ENCODE measurements at regions not wholly inside any gene's neighbourhood (a gene's known extent, or its start where the extent isn't known, plus 50 kb on each side); places are given as distances from the start of the nearest gene placed in this dataset.

DNA sequence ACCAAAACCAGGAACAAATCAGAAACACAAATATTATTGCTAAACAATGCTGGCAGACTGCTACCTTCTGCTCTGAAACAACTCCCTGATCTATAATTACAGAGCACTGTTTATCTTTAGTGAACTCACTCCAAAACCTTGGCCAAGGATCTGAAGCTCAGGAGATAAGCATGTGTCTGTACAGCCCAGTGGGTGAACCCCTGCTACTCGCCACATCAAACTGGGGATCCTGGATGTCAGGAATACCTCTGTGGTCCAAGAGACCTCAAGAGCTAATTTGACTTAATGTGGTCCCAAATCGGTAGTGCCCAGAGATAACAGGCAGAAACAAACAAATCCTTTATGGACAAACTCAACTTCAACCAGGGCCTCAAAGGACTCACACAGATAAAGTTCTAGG, 381.8 kb downstream of the KIF16B start:
- no peak for ATAC-seq
- Mint-ChIP-seq H3K4me1 (no peaks in the 10 kb centered on the region), H3K4me3 (no peak overlapping the region), H3K9me3 (no peaks in the 10 kb centered on the region), H3K27me3 (peaks cover under 1% of the 10 kb centered on the region), H3K27ac (no peak overlapping the region)
- no peak for DNase-seq

- Mint-ChIP-seq H3K9me3 (peaks cover 5 to 7% of the 10 kb centered on the region in 2 donors), H3K4me1 (no peaks in the 10 kb centered on the region), H3K27me3 (peaks cover 9% of the 10 kb centered on the region), H3K4me3 (no peak overlapping the region), H3K27ac (no peak overlapping the region)
- DNase-seq (no peak), ATAC-seq (no peak)
Observed at GRCh38 chr20:16189371-16189770, 383.9 kb downstream of the KIF16B start.

DNA sequence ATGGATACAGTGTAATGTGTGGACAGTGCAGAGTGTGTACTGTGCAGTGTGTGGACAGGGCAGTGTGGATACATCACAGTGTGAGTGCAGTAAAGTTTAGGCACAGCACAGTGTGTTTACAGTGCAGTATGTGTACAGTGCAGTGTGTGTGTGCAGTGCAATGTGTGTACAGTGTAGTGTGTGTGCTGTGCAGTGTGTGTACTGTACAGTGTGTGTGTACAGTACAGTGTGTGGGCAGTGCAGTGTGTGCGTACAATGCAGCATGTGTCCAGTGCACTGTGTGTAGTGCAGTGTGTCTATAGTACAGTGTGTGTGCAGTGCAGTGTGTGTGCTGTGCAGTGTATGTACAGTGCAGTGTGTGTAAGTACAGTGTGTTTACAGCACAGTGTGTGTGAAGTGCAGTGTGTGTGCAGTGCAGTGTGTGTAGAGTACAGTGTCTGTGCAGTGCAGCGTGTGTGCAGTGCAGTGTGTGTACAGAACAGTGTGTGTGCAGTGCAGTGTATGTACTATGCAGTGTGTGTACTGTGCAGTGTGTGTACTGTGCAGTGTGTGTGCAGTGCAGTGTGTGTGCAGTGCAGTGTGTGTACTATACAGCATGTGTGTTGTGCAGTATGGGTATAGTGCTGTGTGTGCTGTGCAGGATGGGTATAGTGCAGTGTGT, 385.2 kb downstream of the KIF16B start:
- Mint-ChIP-seq H3K4me3 (no peak overlapping the region), H3K27me3 (peaks cover 9% of the 10 kb centered on the region), H3K4me1 (no peaks in the 10 kb centered on the region), H3K9me3 (peaks cover 5 to 7% of the 10 kb centered on the region in 2 donors), H3K27ac (no peak overlapping the region)
- ATAC-seq, result peak; percentile 39
- DNase-seq, result no peak

DNA sequence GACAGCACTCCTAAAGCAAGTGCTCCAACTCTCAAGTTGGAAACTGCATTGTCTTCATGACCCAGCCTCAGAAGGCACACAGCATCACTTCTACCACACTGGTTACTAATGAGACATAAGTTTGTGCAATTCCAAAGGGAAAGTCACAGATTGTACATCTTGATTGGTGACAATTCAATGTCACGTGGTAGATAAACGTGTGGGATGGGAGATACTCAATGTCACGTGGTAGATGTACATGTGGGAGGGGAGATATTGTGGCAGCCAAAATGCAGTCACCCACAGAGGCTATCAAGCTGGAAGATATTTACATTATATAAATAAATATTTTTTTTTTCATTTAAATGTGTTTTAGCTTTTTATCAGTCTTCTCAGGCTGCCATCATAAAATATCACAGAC, 393.3 kb downstream of the KIF16B start:
- DNase-seq (no peak), ATAC-seq (no peak)
- Mint-ChIP-seq H3K27me3 (no peaks in the 10 kb centered on the region), H3K27ac (no peak overlapping the region), H3K9me3 (peaks cover 0 to 9% of the 10 kb centered on the region in 2 donors), H3K4me3 (no peak overlapping the region), H3K4me1 (no peaks in the 10 kb centered on the region)

GRCh38 chr20:16179371-16179770, 393.9 kb downstream of the KIF16B start:
- Mint-ChIP-seq H3K9me3 (peaks cover 0 to 9% of the 10 kb centered on the region in 2 donors), H3K27ac (no peak overlapping the region), H3K27me3 (no peaks in the 10 kb centered on the region), H3K4me3 (no peak overlapping the region), H3K4me1 (no peaks in the 10 kb centered on the region)
- ATAC-seq (no peak), DNase-seq (no peak)

DNA sequence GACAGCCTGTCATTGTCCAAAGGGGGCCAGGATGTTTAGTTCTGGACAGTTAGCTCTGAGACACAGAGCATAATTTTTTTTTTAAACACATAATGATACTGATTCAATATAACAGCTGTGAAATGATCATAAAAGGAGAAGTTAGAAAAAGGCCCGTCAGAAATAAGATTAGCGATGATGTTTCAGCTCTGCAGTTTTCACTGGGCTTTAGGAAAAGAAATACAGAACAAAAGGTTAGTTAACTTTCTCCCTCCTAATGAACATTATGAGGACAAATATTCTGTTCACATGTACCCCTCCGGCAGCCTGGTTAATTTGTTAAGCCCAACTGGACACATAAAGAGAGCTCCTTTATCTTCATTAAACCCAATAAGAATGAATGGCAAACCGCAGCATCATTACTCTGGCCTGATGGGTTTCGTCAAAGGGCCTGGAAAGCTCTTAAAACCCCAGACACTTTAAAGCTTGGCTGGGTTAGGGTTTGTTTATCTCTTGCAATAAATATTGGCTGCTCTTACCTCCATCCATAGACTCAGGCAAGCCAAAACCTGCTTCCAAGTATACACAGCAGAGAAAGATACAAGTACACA, 394.6 kb downstream of the KIF16B start:
- peaks cover 0 to 9% of the 10 kb centered on the region in 2 donors for H3K9me3 Mint-ChIP-seq

DNA sequence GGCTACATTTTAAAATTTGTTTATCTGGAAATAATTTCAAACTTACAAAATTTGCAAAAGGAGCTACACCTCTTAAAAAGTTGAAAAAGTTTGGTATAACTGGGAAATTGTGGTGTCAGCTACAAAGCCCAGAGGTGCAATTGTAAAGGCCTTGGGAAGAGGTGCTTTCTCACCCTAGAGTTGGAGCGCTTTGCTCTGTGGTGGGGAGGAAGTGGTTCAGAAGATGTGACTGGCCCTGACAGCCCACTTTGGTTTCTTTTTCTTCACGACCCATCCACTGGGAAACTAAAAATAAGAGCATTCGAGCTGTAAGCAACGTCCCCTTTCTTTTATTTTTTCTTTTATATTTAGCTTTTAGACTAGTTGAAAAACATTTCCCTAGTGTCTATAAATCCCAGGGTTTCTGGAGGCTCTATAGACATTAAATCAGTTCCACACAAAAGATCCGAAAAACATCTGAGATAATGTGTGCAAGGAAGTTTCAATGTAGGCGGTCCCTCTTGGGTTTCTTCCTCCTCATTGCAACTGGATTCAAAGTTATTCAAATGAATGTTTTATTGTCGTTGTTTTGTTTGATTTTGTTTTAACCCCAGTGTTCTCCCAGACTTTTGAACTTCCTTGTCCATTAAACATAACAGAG, 397.8 kb downstream of the KIF16B start:
- DNase-seq (no peak), ATAC-seq (no peak)
- H3K27me3 Mint-ChIP-seq, result peaks cover 6% of the 10 kb centered on the region
- peaks cover 0 to 6% of the 10 kb centered on the region in 2 donors for H3K9me3 Mint-ChIP-seq
- H3K4me3 Mint-ChIP-seq, result no peak overlapping the region
- no peaks in the 10 kb centered on the region for H3K4me1 Mint-ChIP-seq
- H3K27ac Mint-ChIP-seq, result no peak overlapping the region

More for the DNA sequence above, 394.6 kb downstream of the KIF16B start:
- no peaks in the 10 kb centered on the region for H3K4me1 Mint-ChIP-seq
- H3K27me3 Mint-ChIP-seq, result no peaks in the 10 kb centered on the region
- no peak for DNase-seq
- H3K4me3 Mint-ChIP-seq, result no peak overlapping the region
- ATAC-seq, result no peak
- no peak overlapping the region for H3K27ac Mint-ChIP-seq

DNA sequence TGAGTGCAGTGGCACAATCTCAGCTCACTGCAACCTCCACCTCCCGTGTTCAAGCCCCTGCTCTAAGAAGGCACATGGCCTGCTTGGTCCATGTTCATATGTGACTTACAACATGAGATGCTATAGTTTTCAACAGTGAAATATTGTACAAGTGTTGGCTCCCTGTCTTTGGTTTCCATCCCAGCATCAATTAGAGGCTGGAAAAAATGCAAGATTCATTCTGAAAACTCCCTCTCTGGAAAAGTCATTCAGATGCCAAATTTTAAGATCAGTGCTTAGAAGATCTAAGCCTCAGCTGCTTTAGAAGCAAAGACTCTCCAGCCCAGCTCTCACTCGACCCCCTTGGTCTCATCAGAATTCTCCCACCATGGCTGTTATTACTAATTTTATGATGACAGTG, 398.9 kb downstream of the KIF16B start:
- ATAC-seq (no peak), DNase-seq (no peak)
- Mint-ChIP-seq H3K4me3 (no peak overlapping the region), H3K27me3 (peaks cover 9% of the 10 kb centered on the region), H3K4me1 (no peaks in the 10 kb centered on the region), H3K9me3 (no peaks in the 10 kb centered on the region), H3K27ac (no peak overlapping the region)

DNA sequence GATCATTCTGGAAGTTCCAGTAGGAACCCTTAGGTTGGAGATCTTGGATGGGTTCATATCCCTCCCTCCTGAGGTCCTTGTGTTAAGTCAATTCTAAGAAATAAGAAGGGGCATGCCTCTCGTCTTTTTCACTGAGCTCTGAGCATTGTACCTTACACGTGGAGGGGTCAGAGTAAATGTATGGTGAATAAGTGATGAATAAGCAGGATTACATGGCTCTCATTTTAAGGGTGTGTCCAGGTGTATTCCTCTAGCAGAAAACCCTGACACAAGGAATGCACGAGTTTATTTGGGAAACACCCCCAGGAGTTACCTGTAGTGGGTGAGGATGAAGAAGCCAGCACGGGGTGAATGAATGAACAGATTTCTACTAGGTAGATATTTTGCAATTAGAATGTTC, 400.2 kb downstream of the KIF16B start:
- peaks cover 9% of the 10 kb centered on the region for H3K27me3 Mint-ChIP-seq
- no peak for DNase-seq
- no peak for ATAC-seq
- H3K27ac Mint-ChIP-seq, result no peak overlapping the region
- no peak overlapping the region for H3K4me3 Mint-ChIP-seq
- H3K9me3 Mint-ChIP-seq, result no peaks in the 10 kb centered on the region
- H3K4me1 Mint-ChIP-seq, result no peaks in the 10 kb centered on the region

DNA sequence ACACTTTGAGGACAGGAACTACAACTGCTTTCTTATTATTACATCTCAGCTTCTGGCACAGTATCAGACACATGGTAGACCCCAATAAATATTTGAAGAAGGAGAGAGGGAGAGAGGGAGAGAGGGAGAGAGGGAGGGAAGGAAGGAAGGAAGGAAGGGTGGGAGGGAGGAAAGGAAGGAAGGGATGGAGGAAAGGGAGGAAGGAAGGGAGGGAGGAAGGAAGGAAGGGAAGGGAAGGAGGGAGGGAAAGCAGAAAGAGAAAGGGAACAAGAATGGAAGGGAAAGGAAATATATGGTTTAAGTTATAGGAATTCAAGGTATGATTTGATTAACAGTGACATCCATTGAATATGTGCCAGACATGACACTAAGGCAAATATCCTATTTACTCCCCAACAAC, 402.1 kb downstream of the KIF16B start:
- Mint-ChIP-seq H3K27ac (no peak overlapping the region), H3K9me3 (no peaks in the 10 kb centered on the region), H3K27me3 (peaks cover 9% of the 10 kb centered on the region), H3K4me3 (no peak overlapping the region), H3K4me1 (no peaks in the 10 kb centered on the region)
- DNase-seq (no peak), ATAC-seq (no peak)

DNA sequence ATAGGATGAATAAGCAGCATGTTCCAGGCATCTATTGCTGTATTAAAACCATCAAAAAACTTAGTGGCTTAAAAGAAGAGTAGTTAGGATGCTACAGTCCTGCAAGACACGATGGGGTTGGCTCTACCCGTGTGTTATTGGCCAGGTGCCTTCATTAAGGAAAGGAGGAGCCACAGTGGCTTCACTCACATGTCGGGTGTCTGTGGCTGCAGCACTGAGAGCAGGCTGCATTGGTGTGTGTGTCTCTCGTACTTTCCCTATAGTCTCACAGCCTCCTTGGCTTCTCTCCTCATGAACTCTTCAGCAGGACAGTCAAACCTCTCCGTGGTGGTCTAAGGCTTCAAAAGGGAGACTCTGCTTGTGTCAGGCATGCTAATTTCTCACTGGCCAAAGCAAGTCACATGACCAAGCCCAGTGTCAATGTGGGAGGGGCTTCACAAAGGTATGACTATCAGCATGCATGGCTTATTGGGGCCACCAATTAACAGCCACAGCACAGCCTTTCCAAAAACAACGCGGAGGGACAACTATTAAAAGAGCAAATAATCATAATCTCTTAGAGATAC, 402.8 kb downstream of the KIF16B start:
- Mint-ChIP-seq H3K4me3 (no peak overlapping the region), H3K27me3 (peaks cover 9% of the 10 kb centered on the region), H3K27ac (no peak overlapping the region), H3K4me1 (no peaks in the 10 kb centered on the region), H3K9me3 (peaks cover 0 to 1% of the 10 kb centered on the region in 2 donors)
- DNase-seq, result no peak
- ATAC-seq, result no peak

DNA sequence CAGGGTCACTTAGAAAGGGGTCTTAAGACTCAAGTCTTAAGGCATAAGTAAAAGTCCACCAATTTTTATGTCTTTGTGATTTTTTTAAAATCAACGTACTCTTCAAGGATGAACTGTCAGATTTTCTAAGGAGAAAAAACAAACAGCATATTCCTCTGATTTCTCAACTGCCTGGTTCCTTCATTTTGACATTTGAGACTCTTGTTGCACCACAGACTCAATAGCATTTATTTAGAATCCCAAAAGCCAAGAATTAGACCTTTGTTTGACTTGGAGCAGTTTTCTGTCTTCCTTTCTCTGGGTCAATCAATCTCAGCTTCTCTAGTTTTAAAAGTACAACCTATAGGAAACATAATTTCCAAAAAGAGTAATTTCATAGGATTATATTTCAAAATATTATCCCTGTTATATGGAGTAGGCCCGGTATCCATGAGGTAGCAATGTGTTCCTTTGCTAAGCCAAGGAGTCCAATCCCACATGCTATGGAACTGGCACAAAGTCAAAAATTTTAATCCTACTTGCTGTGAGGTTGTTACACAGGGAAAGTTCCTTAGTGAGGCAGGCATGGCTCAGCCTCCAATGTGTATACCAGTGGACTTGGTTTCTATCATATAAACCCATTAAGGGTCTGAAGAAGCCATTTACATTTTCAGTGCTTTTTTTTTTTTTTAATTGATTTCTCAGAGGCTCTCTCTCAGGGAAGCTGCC, 405.7 kb downstream of the KIF16B start:
- Mint-ChIP-seq H3K27me3 (peaks cover 9% of the 10 kb centered on the region), H3K4me1 (no peaks in the 10 kb centered on the region), H3K4me3 (no peak overlapping the region), H3K27ac (no peak overlapping the region), H3K9me3 (peaks cover 0 to 12% of the 10 kb centered on the region in 2 donors)
- ATAC-seq, result no peak
- DNase-seq, result no peak

GRCh38 chr20:16166737-16167136, 406.5 kb downstream of the KIF16B start:
- Mint-ChIP-seq H3K9me3 (peaks cover 0 to 14% of the 10 kb centered on the region in 2 donors), H3K4me1 (no peaks in the 10 kb centered on the region), H3K4me3 (no peak overlapping the region), H3K27ac (no peak overlapping the region), H3K27me3 (peaks cover 9% of the 10 kb centered on the region)
- no peak for ATAC-seq
- DNase-seq, result no peak

GRCh38 chr20:16158976-16159286, 414.3 kb downstream of the KIF16B start:
- no peaks in the 10 kb centered on the region for H3K27me3 Mint-ChIP-seq
- DNase-seq, result no peak
- ATAC-seq, result no peak
- H3K4me1 Mint-ChIP-seq, result no peaks in the 10 kb centered on the region
- no peak overlapping the region for H3K4me3 Mint-ChIP-seq
- peaks cover 9 to 14% of the 10 kb centered on the region in 2 donors for H3K9me3 Mint-ChIP-seq
- H3K27ac Mint-ChIP-seq, result no peak overlapping the region

GRCh38 chr20:16158090-16158975, 414.9 kb downstream of the KIF16B start:
- H3K9me3 Mint-ChIP-seq, result peaks cover 10 to 15% of the 10 kb centered on the region in 2 donors
- no peak overlapping the region for H3K27ac Mint-ChIP-seq
- no peaks in the 10 kb centered on the region for H3K27me3 Mint-ChIP-seq
- ATAC-seq (no peak), DNase-seq (no peak)
- no peaks in the 10 kb centered on the region for H3K4me1 Mint-ChIP-seq
- H3K4me3 Mint-ChIP-seq, result no peak overlapping the region
